Liver (tissue), 8 donors: ENCODE measurements at regions not wholly inside any gene's neighbourhood (a gene's known extent, or its start where the extent isn't known, plus 50 kb on each side); places are given as distances from the start of the nearest gene placed in this dataset.

Experiments
- DNase-seq: peaks from one replicate; pipeline ENCODE4 v3.0.0-alpha.2; 2017; ENCODE audit warnings: low spot score
- H3K27ac ChIP-seq, 2 donors: one replicate each; pipeline ENCODE4 v1.7.0; 2013; ENCODE audit warnings: inconsistent platforms in 2 of 2, low read length in 2 of 2, control low read depth in 1 of 2, low read depth in 1 of 2, mild to moderate bottlenecking in 1 of 2
- H3K27me3 ChIP-seq, 4 donors: one replicate each; pipeline versions ENCODE4 v1.6.1 to v1.7.0; 2013; ENCODE audit warnings: low read length in 3 of 4, inconsistent platforms in 1 of 4, mild to moderate bottlenecking in 1 of 4, moderate library complexity in 1 of 4; ENCODE audit not compliant: control insufficient read depth in 4 of 4, insufficient read depth in 4 of 4
- H3K36me3 ChIP-seq, 4 donors: one replicate each; pipeline versions ENCODE4 v1.6.1 to v1.7.0; 2013; ENCODE audit warnings: low read length in 3 of 4, mild to moderate bottlenecking in 3 of 4, low read depth in 1 of 4, moderate library complexity in 1 of 4; ENCODE audit not compliant: control insufficient read depth in 4 of 4, insufficient read depth in 3 of 4
- H3K4me1 ChIP-seq, 4 donors: one replicate each; pipeline versions ENCODE4 v1.6.1 to v1.7.0; 2013; ENCODE audit warnings: low read length in 3 of 4, mild to moderate bottlenecking in 3 of 4, moderate library complexity in 1 of 4; ENCODE audit not compliant: control insufficient read depth in 4 of 4, insufficient read depth in 4 of 4
- H3K4me3 ChIP-seq, 3 donors: one replicate each; pipeline versions ENCODE4 v1.6.1 to v1.7.0; 2013; ENCODE audit warnings: low read length in 3 of 3, control low read depth in 1 of 3, low read depth in 1 of 3, mild to moderate bottlenecking in 1 of 3
- H3K9ac ChIP-seq, 2 donors: one replicate each; pipeline ENCODE4 v1.7.0; 2013; ENCODE audit warnings: low read length in 2 of 2, mild to moderate bottlenecking in 2 of 2, moderate library complexity in 2 of 2, control low read depth in 1 of 2, low read depth in 1 of 2
- H3K9me3 ChIP-seq, 4 donors: one replicate each; pipeline versions ENCODE4 v1.6.1 to v1.7.0; 2013; ENCODE audit warnings: low read length in 3 of 4; ENCODE audit not compliant: control insufficient read depth in 4 of 4
- EGR1 ChIP-seq, 2 donors: IDR thresholded peaks; 2 replicates each; pipeline ENCODE4 v1.6.1; 2016 to 2018; ENCODE audit warnings: antibody characterized with exemption in 2 of 2, low read depth in 2 of 2
- FOXA1 ChIP-seq: IDR thresholded peaks from 2 replicates; pipeline ENCODE4 v1.6.1; 2016; ENCODE audit warnings: antibody characterized with exemption
- FOXA2 ChIP-seq: IDR thresholded peaks from 2 replicates; pipeline ENCODE4 v1.6.1; 2016; ENCODE audit warnings: antibody characterized with exemption
- GABPA ChIP-seq, 2 donors: IDR thresholded peaks in 1 of 2; conservative IDR thresholded peaks in 1 of 2; 2 replicates each; pipeline ENCODE4 v1.6.1; 2016; ENCODE audit warnings: antibody characterized with exemption in 2 of 2, mild to moderate bottlenecking in 1 of 2, moderate library complexity in 1 of 2
- HNF4A ChIP-seq, 2 donors: conservative IDR thresholded peaks; 2 replicates each; pipeline ENCODE4 v1.6.1; 2016; ENCODE audit warnings: antibody characterized with exemption in 2 of 2, mild to moderate bottlenecking in 2 of 2
- HNF4G ChIP-seq: IDR thresholded peaks from 2 replicates; pipeline ENCODE4 v1.6.1; 2016; ENCODE audit warnings: antibody characterized with exemption
- JUND ChIP-seq, 2 donors: IDR thresholded peaks; 2 replicates each; pipeline ENCODE4 v1.6.1; 2016; ENCODE audit warnings: antibody characterized with exemption in 2 of 2
- NR2F2 ChIP-seq: IDR thresholded peaks from 2 replicates; pipeline ENCODE4 v1.6.1; 2016; ENCODE audit warnings: antibody characterized with exemption
- RAD21 ChIP-seq, 2 donors: IDR thresholded peaks; 2 replicates each; pipeline ENCODE4 v1.6.1; 2016; ENCODE audit warnings: antibody characterized with exemption in 2 of 2, mild to moderate bottlenecking in 2 of 2
- RXRA ChIP-seq, 2 donors: IDR thresholded peaks; 2 replicates each; pipeline ENCODE4 v1.6.1; 2017 to 2018; ENCODE audit warnings: antibody characterized with exemption in 2 of 2, mild to moderate bottlenecking in 1 of 2
- SP1 ChIP-seq: IDR thresholded peaks from 2 replicates; pipeline ENCODE4 v1.6.1; 2018; ENCODE audit warnings: antibody characterized with exemption, mild to moderate bottlenecking
- TAF1 ChIP-seq: conservative IDR thresholded peaks from 2 replicates; pipeline ENCODE4 v1.6.1; 2016; ENCODE audit warnings: antibody characterized with exemption, mild to moderate bottlenecking
- YY1 ChIP-seq: IDR thresholded peaks from 2 replicates; pipeline ENCODE4 v1.6.1; 2016; ENCODE audit warnings: antibody characterized with exemption, mild to moderate bottlenecking
- WGBS: extraction: QIAGEN DNeasy Blood & Tissue Kit; methylation state at CpG from one replicate; pipeline ENCODE4 v1.1.7; 2013; 5-methylcytosine and 5-hydroxymethylcytosine counted together
- TF ChIP-seq, protein P1 (sequence below): IDR thresholded peaks from 2 replicates; pipeline ENCODE4 v1.6.1; 2016; ENCODE audit warnings: antibody characterized with exemption, mild to moderate bottlenecking
- TF ChIP-seq, protein P2 (sequence below): IDR thresholded peaks from 2 replicates; pipeline ENCODE4 v1.6.1; 2016; ENCODE audit warnings: antibody characterized with exemption
- TF ChIP-seq, protein P3 (sequence below): IDR thresholded peaks from 2 replicates; pipeline ENCODE4 v1.6.1; 2016; ENCODE audit warnings: antibody characterized with exemption
- TF ChIP-seq, protein P4 (sequence below): fragments of 150-350 bp; IDR thresholded peaks from 2 replicates; pipeline ENCODE4 v1.5.1; 2017; ENCODE audit warnings: improper control_type of control experiment, low read depth, low read length; ENCODE audit not compliant: missing input control
- TF ChIP-seq, protein P5 (sequence below): IDR thresholded peaks from 2 replicates; pipeline ENCODE4 v1.6.1; 2016; ENCODE audit warnings: antibody characterized with exemption
- donor health status: healthy.
- donor health status: healthy.
- donor health status: healthy.
- donor health status: healthy.
- donor health status: healthy.

DNA sequence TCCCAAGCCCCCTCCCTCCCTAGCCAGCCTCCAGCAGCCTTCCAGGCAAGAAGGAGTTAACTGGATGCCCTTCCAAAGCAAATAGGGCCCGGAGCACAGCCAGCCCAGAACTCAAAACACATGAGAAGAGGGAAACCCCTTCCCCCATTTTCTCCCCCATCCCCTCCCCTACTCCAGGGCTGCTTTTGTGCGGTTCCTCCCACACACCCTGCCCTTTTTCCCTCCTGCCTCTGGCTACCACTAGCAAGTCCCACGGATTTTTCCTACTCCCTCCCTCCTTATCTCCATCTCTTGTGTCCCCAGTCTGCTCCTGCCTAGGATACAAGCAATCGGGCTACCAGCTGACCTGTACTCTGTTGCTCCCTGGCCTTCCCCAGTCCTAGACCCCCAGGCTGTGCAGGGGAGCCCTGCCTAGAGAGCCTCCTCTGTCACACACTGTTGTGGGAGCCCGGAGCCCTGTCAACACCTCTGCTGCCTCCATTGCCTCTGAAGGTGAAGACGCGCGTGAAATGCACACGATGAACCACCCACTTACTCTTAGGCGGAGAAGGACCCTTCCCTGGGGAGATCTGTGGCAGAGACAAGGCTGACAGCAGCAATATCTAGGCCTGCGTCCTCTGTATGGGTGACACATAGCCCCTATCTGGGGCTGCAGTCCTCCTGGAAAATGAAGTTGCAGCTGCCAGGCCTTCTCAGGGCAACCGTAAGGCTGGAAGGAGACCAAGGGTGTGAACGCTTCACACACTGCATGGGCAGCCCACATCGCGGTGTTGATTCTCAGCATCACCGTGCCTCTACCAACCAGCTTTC, 282.8 kb downstream of the MN1 start:
- Histone ChIP-seq H3K4me3 (no peak overlapping the region), H3K36me3 (no peaks in the 10 kb centered on the region), H3K27me3 (no peaks in the 10 kb centered on the region), H3K27ac (no peak overlapping the region), H3K9me3 (no peaks in the 10 kb centered on the region), H3K4me1 (no peaks in the 10 kb centered on the region), H3K9ac (no peak overlapping the region)
- 71% methylated on average over 16 of the region's 16 CpGs for WGBS
- TF ChIP-seq SP1 (no peak), YY1 (no peak)
- TF ChIP-seq, protein P1, sequence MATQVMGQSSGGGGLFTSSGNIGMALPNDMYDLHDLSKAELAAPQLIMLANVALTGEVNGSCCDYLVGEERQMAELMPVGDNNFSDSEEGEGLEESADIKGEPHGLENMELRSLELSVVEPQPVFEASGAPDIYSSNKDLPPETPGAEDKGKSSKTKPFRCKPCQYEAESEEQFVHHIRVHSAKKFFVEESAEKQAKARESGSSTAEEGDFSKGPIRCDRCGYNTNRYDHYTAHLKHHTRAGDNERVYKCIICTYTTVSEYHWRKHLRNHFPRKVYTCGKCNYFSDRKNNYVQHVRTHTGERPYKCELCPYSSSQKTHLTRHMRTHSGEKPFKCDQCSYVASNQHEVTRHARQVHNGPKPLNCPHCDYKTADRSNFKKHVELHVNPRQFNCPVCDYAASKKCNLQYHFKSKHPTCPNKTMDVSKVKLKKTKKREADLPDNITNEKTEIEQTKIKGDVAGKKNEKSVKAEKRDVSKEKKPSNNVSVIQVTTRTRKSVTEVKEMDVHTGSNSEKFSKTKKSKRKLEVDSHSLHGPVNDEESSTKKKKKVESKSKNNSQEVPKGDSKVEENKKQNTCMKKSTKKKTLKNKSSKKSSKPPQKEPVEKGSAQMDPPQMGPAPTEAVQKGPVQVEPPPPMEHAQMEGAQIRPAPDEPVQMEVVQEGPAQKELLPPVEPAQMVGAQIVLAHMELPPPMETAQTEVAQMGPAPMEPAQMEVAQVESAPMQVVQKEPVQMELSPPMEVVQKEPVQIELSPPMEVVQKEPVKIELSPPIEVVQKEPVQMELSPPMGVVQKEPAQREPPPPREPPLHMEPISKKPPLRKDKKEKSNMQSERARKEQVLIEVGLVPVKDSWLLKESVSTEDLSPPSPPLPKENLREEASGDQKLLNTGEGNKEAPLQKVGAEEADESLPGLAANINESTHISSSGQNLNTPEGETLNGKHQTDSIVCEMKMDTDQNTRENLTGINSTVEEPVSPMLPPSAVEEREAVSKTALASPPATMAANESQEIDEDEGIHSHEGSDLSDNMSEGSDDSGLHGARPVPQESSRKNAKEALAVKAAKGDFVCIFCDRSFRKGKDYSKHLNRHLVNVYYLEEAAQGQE = no peak
- DNase-seq = no peak

DNA sequence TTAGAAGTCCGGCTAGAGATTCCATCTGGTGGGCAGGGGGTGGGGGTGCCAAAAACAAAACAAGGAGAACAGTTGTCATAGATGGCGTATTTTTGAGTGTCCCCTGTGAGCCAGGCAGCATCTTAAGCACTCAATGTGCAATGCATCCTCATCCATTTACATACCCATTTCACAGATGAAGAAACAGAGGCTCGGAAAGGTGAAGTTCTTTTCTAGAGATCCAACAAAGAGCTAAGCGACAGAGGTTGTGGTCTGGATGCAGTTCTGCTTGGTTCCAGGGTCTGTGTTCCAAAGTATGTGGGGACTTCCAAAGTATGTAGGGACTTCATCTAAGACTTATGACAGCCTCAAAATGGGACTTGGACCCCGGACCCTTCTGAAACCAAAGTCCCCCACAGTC, 277.8 kb downstream of the MN1 start:
- Histone ChIP-seq H3K9me3 (no peaks in the 10 kb centered on the region), H3K36me3 (no peaks in the 10 kb centered on the region), H3K4me1 (no peaks in the 10 kb centered on the region), H3K9ac (no peak overlapping the region), H3K4me3 (no peak overlapping the region), H3K27ac (no peak overlapping the region), H3K27me3 (no peaks in the 10 kb centered on the region)
- 87% methylated on average over 5 of the region's 5 CpGs for WGBS
- TF ChIP-seq SP1 = no peak
- TF ChIP-seq, protein P2, sequence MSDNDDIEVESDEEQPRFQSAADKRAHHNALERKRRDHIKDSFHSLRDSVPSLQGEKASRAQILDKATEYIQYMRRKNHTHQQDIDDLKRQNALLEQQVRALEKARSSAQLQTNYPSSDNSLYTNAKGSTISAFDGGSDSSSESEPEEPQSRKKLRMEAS = no peak
- no peak for TF ChIP-seq YY1
- TF ChIP-seq RAD21 (IDR thresholded peaks at IDR 0.05) = no peak
- TF ChIP-seq HNF4G = no peak
- TF ChIP-seq GABPA (IDR thresholded peaks at IDR 0.05 in 1 of 2, conservative IDR thresholded peaks at IDR 0.05 in 1 of 2) = no peak
- TF ChIP-seq, protein P1 = no peak
- TF ChIP-seq FOXA1 = no peak
- no peak for TF ChIP-seq RXRA (IDR thresholded peaks at IDR 0.05)
- TF ChIP-seq NR2F2 = no peak
- TF ChIP-seq, protein P3, sequence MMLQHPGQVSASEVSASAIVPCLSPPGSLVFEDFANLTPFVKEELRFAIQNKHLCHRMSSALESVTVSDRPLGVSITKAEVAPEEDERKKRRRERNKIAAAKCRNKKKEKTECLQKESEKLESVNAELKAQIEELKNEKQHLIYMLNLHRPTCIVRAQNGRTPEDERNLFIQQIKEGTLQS = no peak
- no peak for TF ChIP-seq FOXA2
- TF ChIP-seq JUND (IDR thresholded peaks at IDR 0.05) = no peak
- TF ChIP-seq TAF1 = no peak
- TF ChIP-seq, protein P4, sequence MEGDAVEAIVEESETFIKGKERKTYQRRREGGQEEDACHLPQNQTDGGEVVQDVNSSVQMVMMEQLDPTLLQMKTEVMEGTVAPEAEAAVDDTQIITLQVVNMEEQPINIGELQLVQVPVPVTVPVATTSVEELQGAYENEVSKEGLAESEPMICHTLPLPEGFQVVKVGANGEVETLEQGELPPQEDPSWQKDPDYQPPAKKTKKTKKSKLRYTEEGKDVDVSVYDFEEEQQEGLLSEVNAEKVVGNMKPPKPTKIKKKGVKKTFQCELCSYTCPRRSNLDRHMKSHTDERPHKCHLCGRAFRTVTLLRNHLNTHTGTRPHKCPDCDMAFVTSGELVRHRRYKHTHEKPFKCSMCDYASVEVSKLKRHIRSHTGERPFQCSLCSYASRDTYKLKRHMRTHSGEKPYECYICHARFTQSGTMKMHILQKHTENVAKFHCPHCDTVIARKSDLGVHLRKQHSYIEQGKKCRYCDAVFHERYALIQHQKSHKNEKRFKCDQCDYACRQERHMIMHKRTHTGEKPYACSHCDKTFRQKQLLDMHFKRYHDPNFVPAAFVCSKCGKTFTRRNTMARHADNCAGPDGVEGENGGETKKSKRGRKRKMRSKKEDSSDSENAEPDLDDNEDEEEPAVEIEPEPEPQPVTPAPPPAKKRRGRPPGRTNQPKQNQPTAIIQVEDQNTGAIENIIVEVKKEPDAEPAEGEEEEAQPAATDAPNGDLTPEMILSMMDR = no peak
- TF ChIP-seq HNF4A (conservative IDR thresholded peaks at IDR 0.05) = no peak
- TF ChIP-seq EGR1 (IDR thresholded peaks at IDR 0.05; ENCODE audit: low read depth in 2 of 2) = no peak
- TF ChIP-seq, protein P5, sequence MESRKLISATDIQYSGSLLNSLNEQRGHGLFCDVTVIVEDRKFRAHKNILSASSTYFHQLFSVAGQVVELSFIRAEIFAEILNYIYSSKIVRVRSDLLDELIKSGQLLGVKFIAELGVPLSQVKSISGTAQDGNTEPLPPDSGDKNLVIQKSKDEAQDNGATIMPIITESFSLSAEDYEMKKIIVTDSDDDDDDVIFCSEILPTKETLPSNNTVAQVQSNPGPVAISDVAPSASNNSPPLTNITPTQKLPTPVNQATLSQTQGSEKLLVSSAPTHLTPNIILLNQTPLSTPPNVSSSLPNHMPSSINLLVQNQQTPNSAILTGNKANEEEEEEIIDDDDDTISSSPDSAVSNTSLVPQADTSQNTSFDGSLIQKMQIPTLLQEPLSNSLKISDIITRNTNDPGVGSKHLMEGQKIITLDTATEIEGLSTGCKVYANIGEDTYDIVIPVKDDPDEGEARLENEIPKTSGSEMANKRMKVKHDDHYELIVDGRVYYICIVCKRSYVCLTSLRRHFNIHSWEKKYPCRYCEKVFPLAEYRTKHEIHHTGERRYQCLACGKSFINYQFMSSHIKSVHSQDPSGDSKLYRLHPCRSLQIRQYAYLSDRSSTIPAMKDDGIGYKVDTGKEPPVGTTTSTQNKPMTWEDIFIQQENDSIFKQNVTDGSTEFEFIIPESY = no peak
- no peak for DNase-seq
